Progenitor cell of endocrine pancreas (in vitro differentiated cells): ENCODE measurements at regions not wholly inside any gene's neighbourhood (a gene's known extent, or its start where the extent isn't known, plus 50 kb on each side); places are given as distances from the start of the nearest gene placed in this dataset.
"Not testable (repeated sequence)": the region's sequence is repeated elsewhere in the genome, so short reads cannot be mapped to it uniquely, and the experiment has no call there.

Experiments
- DNase-seq: peaks from one replicate; pipeline ENCODE4 v3.0.0; 2021; ENCODE audit warnings: low spot score; ENCODE audit not compliant: unreplicated experiment
- H3K27ac Mint-ChIP-seq: 2 replicates; pipeline ENCODE4 v1.8.0; 2021; ENCODE audit warnings: mild to moderate bottlenecking, moderate library complexity, mixed read lengths
- H3K27me3 Mint-ChIP-seq: 2 replicates; pipeline ENCODE4 v1.8.0; 2021; ENCODE audit warnings: mixed read lengths
- H3K36me3 Mint-ChIP-seq: 2 replicates; pipeline ENCODE4 v1.8.0; 2022; ENCODE audit warnings: mixed read lengths; ENCODE audit not compliant: insufficient read depth
- H3K4me1 Mint-ChIP-seq: 2 replicates; pipeline ENCODE4 v1.8.0; 2021; ENCODE audit warnings: low read depth, mixed read lengths
- H3K4me3 Mint-ChIP-seq: 2 replicates; pipeline ENCODE4 v1.8.0; 2021; ENCODE audit warnings: low read depth, mild to moderate bottlenecking, moderate library complexity, mixed read lengths
- H3K9me3 Mint-ChIP-seq: 2 replicates; pipeline ENCODE4 v1.8.0; 2021; ENCODE audit warnings: low read depth, mixed read lengths
- TF ChIP-seq, protein P1 (sequence below): fragments of 200-600 bp; sonication (generic); IDR thresholded peaks from one replicate; pipeline ENCODE4 v1.5.0; 2021; ENCODE audit warnings: antibody characterized with exemption, mild to moderate bottlenecking; ENCODE audit not compliant: unreplicated experiment

DNA sequence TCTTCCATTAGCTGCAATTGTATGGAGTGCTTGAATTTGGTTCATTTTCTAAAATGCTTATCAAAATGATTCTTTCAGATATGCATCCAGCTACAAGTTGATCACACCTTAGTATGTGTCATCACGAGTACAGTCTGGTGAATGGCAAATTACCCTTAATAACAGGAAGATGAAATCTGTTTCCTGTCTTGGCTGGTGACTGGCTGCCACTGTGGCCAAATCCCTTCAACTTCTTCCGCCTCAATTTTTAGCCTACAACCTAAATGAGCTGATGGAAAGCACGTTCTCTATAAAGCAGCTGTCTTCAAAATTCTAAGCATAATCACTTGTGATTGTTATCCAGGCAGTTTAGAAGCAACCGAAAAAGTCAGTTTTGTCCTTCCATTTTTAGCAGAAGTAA, 387.1 kb upstream of the NECTIN3 start:
- H3K9me3 Mint-ChIP-seq = peaks cover 11% of the 10 kb centered on the region
- TF ChIP-seq, protein P1, sequence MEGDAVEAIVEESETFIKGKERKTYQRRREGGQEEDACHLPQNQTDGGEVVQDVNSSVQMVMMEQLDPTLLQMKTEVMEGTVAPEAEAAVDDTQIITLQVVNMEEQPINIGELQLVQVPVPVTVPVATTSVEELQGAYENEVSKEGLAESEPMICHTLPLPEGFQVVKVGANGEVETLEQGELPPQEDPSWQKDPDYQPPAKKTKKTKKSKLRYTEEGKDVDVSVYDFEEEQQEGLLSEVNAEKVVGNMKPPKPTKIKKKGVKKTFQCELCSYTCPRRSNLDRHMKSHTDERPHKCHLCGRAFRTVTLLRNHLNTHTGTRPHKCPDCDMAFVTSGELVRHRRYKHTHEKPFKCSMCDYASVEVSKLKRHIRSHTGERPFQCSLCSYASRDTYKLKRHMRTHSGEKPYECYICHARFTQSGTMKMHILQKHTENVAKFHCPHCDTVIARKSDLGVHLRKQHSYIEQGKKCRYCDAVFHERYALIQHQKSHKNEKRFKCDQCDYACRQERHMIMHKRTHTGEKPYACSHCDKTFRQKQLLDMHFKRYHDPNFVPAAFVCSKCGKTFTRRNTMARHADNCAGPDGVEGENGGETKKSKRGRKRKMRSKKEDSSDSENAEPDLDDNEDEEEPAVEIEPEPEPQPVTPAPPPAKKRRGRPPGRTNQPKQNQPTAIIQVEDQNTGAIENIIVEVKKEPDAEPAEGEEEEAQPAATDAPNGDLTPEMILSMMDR = no peak
- H3K36me3 Mint-ChIP-seq = peaks cover 4% of the 10 kb centered on the region
- peaks cover 1% of the 10 kb centered on the region for H3K4me1 Mint-ChIP-seq
- H3K4me3 Mint-ChIP-seq = no peak overlapping the region
- H3K27me3 Mint-ChIP-seq = no peaks in the 10 kb centered on the region
- DNase-seq = no peak
- no peak overlapping the region for H3K27ac Mint-ChIP-seq

DNA sequence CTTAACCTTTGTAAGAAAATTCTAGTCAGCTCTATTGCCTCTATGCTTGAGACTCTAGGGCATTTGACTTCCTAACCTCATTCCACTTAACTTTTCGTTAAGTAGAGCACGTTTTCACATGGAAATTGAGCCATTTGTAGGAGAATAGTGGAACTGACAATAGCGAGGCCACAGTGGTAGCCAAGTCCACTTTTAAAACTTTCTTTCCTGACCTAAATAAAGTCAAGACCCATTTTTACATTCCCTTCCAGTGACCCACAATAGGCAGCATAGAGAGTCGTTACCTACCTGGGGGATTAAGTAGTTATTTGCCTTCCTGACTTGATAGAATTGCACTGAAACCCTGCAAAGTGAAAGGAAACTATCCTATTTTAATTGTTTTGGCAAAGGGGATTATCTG, 386.0 kb upstream of the NECTIN3 start:
- no peak overlapping the region for H3K4me3 Mint-ChIP-seq
- no peak overlapping the region for H3K27ac Mint-ChIP-seq
- TF ChIP-seq, protein P1 = no peak
- peaks cover 4% of the 10 kb centered on the region for H3K36me3 Mint-ChIP-seq
- peaks cover 10% of the 10 kb centered on the region for H3K9me3 Mint-ChIP-seq
- no peak for DNase-seq
- no peaks in the 10 kb centered on the region for H3K27me3 Mint-ChIP-seq
- H3K4me1 Mint-ChIP-seq = no peaks in the 10 kb centered on the region

DNA sequence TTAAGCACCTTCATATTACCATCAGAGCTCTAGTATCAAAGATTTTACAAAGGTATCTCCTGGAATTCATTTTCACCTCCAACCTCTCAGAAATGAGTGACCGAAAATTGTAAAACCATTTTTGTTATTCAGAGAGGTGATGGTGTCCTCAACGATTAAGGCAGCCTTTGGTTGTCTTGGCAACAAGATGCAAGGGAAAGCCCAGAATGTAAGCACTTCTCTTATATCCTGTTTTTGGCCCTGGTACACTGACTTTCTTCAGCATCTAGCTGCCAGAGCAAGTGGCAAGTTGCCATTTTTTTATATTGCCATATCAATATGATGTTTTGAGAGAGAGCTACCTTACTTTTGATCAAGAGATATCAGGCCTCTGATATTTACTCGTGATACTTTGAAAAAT, 384.9 kb upstream of the NECTIN3 start:
- no peak for DNase-seq
- no peaks in the 10 kb centered on the region for H3K4me1 Mint-ChIP-seq
- H3K9me3 Mint-ChIP-seq = peaks cover 7% of the 10 kb centered on the region
- no peak overlapping the region for H3K4me3 Mint-ChIP-seq
- TF ChIP-seq, protein P1 = no peak
- H3K27me3 Mint-ChIP-seq = no peaks in the 10 kb centered on the region
- peaks cover 2% of the 10 kb centered on the region for H3K36me3 Mint-ChIP-seq
- H3K27ac Mint-ChIP-seq = no peak overlapping the region

DNA sequence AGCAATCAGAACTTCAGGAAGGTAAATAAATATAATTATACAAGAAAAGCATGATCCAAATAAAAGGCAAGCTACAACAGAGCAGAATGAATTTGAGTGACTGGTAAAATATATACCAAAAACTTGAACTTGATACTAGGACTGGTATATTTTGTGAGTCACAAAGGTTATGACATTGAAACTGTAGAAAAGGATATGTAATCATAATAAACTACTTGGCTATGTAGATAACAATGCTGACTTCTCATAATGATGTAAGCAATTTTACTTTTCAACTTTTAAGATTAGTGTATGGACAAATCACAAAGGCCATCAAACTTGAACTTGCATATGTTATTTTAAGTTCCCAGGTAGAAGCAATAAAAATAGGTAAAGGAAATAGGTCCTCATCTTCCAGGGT, 384.5 kb upstream of the NECTIN3 start:
- Mint-ChIP-seq H3K9me3 (peaks cover 7% of the 10 kb centered on the region), H3K4me1 (no peaks in the 10 kb centered on the region), H3K27me3 (no peaks in the 10 kb centered on the region), H3K27ac (no peak overlapping the region), H3K4me3 (no peak overlapping the region), H3K36me3 (peaks cover 2% of the 10 kb centered on the region)
- no peak for DNase-seq
- TF ChIP-seq, protein P1 = no peak

DNA sequence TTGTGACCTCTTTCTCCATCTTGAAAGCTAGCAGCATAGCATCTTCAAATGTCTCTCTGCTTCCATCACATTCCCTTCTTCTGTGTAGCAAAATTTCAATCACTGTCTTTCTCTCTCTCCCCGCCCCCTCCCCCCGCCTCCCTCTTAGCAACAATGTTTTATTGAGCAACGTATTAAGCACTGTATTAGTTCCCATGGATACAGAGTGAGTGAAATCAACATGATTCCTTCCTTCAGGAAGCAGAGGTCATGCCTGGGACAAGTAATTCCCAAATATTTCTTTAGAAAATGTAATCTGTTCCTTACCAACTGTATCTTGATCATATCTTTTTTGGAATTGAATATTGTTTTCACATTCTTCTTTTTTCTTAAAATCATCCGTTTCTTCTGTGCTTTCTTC, 373.7 kb upstream of the NECTIN3 start:
- peaks cover 11% of the 10 kb centered on the region for H3K9me3 Mint-ChIP-seq
- no peaks in the 10 kb centered on the region for H3K36me3 Mint-ChIP-seq
- H3K4me3 Mint-ChIP-seq = no peak overlapping the region
- H3K27ac Mint-ChIP-seq = no peak overlapping the region
- TF ChIP-seq, protein P1 = no peak
- H3K4me1 Mint-ChIP-seq = no peaks in the 10 kb centered on the region
- DNase-seq = no peak
- H3K27me3 Mint-ChIP-seq = no peaks in the 10 kb centered on the region

DNA sequence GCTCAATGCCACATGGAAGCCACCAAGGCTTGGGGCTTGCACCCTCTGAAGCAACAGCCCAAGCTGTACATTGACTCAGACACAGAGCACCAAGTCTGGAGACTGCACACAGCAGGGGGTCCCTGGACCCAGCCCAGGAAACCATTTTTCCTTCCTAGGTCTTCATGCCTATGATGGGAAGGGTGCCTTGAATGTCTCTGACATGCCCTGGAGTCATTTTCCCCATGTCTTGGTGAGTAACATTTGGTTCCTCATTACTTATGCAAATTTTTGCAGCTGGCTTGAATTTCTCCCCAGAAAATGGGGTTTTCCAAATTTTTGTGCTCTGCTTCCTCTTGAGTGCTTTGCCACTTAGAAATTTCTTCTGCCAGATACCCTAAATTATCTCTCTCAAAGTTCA, 367.3 kb upstream of the NECTIN3 start:
- not testable (repeated sequence) for H3K4me3 Mint-ChIP-seq, H3K27me3 Mint-ChIP-seq, H3K36me3 Mint-ChIP-seq, H3K27ac Mint-ChIP-seq, DNase-seq, H3K4me1 Mint-ChIP-seq
- H3K9me3 Mint-ChIP-seq = peaks cover 35% of the 10 kb centered on the region
